ENCODE measurements at regions not wholly inside any gene's neighbourhood (a gene's known extent, or its start where the extent isn't known, plus 50 kb on each side); places are given as distances from the start of the nearest gene placed in this dataset.

- Mint-ChIP-seq H3K36me3 (ENCODE audit: insufficient read depth, unreplicated experiment) (peaks cover 9% of the 10 kb centered on the region), H3K27ac (ENCODE audit: unreplicated experiment) (no peak overlapping the region), H3K4me1 (ENCODE audit: low read depth, unreplicated experiment) (peaks cover 15% of the 10 kb centered on the region), H3K9me3 (ENCODE audit: unreplicated experiment) (peaks cover 23% of the 10 kb centered on the region), H3K4me3 (ENCODE audit: unreplicated experiment) (no peak overlapping the region), H3K27me3 (ENCODE audit: insufficient read depth, unreplicated experiment) (no peaks in the 10 kb centered on the region)
- TF ChIP-seq CTCF (IDR thresholded peaks at IDR 0.05; ENCODE audit: insufficient read depth in 1 of 2, low read depth in 1 of 2, low read length in 1 of 2, severe bottlenecking in 1 of 2, unreplicated experiment in 1 of 2): no peak
- ChIA-PET CTCF (no interaction called here), POLR2A (no interaction called here)
- Histone ChIP-seq H3K9me3 (peaks cover 12% of the 10 kb centered on the region), H3K36me3 (ENCODE audit: control insufficient read depth, insufficient read depth, low read length) (no peaks in the 10 kb centered on the region), H3K4me3 (ENCODE audit: low read depth, low read length) (no peak overlapping the region), H3K4me1 (peaks cover 15% of the 10 kb centered on the region), H3K27me3 (replicated peaks; ENCODE audit: control insufficient read depth, insufficient read depth, low read length) (no peaks in the 10 kb centered on the region)
- no TSS peak for BruUV-seq (replicated peaks)
- DNase-seq: peak in 1 of 2 experiments; percentile 34
- intact Hi-C loops (cut with micrococcal nuclease; ENCODE audit: unreplicated experiment): loop anchor here (5.0 kb wide), 1 partner anchor 252 kb away; no protein-coding TSS in a partner anchor
Measured at GRCh38 chr11:69384251-69385143, 90.5 kb downstream of the MYEOV start.

- TF ChIP-seq CTCF (IDR thresholded peaks at IDR 0.05; ENCODE audit: insufficient read depth in 1 of 2, low read depth in 1 of 2, low read length in 1 of 2, severe bottlenecking in 1 of 2, unreplicated experiment in 1 of 2): no peak
- BruUV-seq (replicated peaks): no TSS peak
- Mint-ChIP-seq H3K9me3 (ENCODE audit: unreplicated experiment) (peaks cover 23% of the 10 kb centered on the region), H3K27ac (ENCODE audit: unreplicated experiment) (no peak overlapping the region), H3K36me3 (ENCODE audit: insufficient read depth, unreplicated experiment) (peaks cover 9% of the 10 kb centered on the region), H3K4me3 (ENCODE audit: unreplicated experiment) (no peak overlapping the region), H3K4me1 (ENCODE audit: low read depth, unreplicated experiment) (peaks cover 15% of the 10 kb centered on the region), H3K27me3 (ENCODE audit: insufficient read depth, unreplicated experiment) (no peaks in the 10 kb centered on the region)
- Histone ChIP-seq H3K4me1 (peaks cover 15% of the 10 kb centered on the region), H3K27me3 (replicated peaks; ENCODE audit: control insufficient read depth, insufficient read depth, low read length) (no peaks in the 10 kb centered on the region), H3K4me3 (ENCODE audit: low read depth, low read length) (no peak overlapping the region), H3K36me3 (ENCODE audit: control insufficient read depth, insufficient read depth, low read length) (no peaks in the 10 kb centered on the region), H3K9me3 (peaks cover 12% of the 10 kb centered on the region)
- POLR2A ChIA-PET: no interaction called here
- peak in 1 of 2 experiments; percentile 32 for DNase-seq
- CTCF ChIA-PET: no interaction called here
- intact Hi-C loops (cut with micrococcal nuclease; ENCODE audit: unreplicated experiment): no loop called here
Measured at GRCh38 chr11:69385144-69385820, 91.3 kb downstream of the MYEOV start.

GRCh38 chr11:69385832-69386427, 92.0 kb downstream of the MYEOV start:
- no TSS peak for BruUV-seq (replicated peaks)
- H3K4me3 ChIP-seq (ENCODE audit: low read depth, low read length): no peak overlapping the region
- Mint-ChIP-seq H3K4me3 (ENCODE audit: unreplicated experiment) (no peak overlapping the region), H3K9me3 (ENCODE audit: unreplicated experiment) (peaks cover 23% of the 10 kb centered on the region), H3K36me3 (ENCODE audit: insufficient read depth, unreplicated experiment) (peaks cover 9% of the 10 kb centered on the region), H3K4me1 (ENCODE audit: low read depth, unreplicated experiment) (peaks cover 15% of the 10 kb centered on the region), H3K27ac (ENCODE audit: unreplicated experiment) (peak overlapping the region; percentile 19), H3K27me3 (ENCODE audit: insufficient read depth, unreplicated experiment) (no peaks in the 10 kb centered on the region)
- no peak for TF ChIP-seq CTCF (IDR thresholded peaks at IDR 0.05; ENCODE audit: insufficient read depth in 1 of 2, low read depth in 1 of 2, low read length in 1 of 2, severe bottlenecking in 1 of 2, unreplicated experiment in 1 of 2)
- H3K27me3 ChIP-seq (replicated peaks; ENCODE audit: control insufficient read depth, insufficient read depth, low read length): no peaks in the 10 kb centered on the region
- peaks cover 12% of the 10 kb centered on the region for H3K9me3 ChIP-seq
- H3K36me3 ChIP-seq (ENCODE audit: control insufficient read depth, insufficient read depth, low read length): no peaks in the 10 kb centered on the region
- intact Hi-C loops (cut with micrococcal nuclease; ENCODE audit: unreplicated experiment): no loop called here
- peaks cover 15% of the 10 kb centered on the region for H3K4me1 ChIP-seq
- POLR2A ChIA-PET: no interaction called here
- peak in 1 of 2 experiments; percentile 31 for DNase-seq
- CTCF ChIA-PET: no interaction called here

All from Caco-2 (cell line).